ENCODE measurements at regions not wholly inside any gene's neighbourhood (a gene's known extent, or its start where the extent isn't known, plus 50 kb on each side); places are given as distances from the start of the nearest gene placed in this dataset.

- no peak for TF ChIP-seq CTCF (IDR thresholded peaks at IDR 0.05)
- TF ChIP-seq POLR2AphosphoS5 (IDR thresholded peaks at IDR 0.05; ENCODE audit: low read depth, low read length): no peak
- TF ChIP-seq REST (IDR thresholded peaks at IDR 0.05; ENCODE audit: insufficient read depth in 1 of 2, low read depth in 2 of 2, low read length in 1 of 2): no peak
Measured at GRCh38 chr5:91712718-91713117, 329.6 kb upstream of the ARRDC3 start.
